Muscle of back (tissue), 3 donors: ENCODE measurements at regions not wholly inside any gene's neighbourhood (a gene's known extent, or its start where the extent isn't known, plus 50 kb on each side); places are given as distances from the start of the nearest gene placed in this dataset.
A peak's percentile ranks its signal among the peaks of the same experiment; 100 is the strongest.

Experiments
- DNase-seq, 3 donors: peaks; one replicate each; pipeline versions ENCODE4 v3.0.0 to v3.0.0-alpha.2; 2013

GRCh38 chr12:46451276-46452021, 78.9 kb upstream of the SLC38A2 start:
- DNase-seq: no peak

GRCh38 chr12:46450279-46450748, 77.7 kb upstream of the SLC38A2 start:
- DNase-seq: peak in 1 of 3 donors; percentile 28

DNA sequence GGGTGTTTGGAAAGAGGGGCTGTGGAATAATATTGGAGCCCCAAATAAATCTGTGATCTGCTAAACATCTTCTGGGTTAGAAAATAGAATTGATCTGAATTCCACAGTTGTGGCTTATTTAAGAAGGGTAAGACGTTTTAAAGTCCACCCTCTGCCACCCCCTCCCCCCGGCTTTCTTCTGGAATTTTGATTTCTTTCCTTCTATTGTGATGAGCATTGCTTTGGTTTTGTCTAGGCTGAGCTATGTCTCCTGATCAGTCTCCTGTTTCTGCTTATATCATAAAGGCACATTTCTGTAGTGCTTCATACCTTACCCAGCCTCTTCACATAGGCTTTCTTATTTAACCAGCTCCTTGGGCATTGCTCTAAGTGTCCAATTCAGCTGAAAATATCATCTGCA, 77.3 kb upstream of the SLC38A2 start:
- DNase-seq: no peak

GRCh38 chr12:46449316-46449715, 76.7 kb upstream of the SLC38A2 start:
- DNase-seq: no peak

DNA sequence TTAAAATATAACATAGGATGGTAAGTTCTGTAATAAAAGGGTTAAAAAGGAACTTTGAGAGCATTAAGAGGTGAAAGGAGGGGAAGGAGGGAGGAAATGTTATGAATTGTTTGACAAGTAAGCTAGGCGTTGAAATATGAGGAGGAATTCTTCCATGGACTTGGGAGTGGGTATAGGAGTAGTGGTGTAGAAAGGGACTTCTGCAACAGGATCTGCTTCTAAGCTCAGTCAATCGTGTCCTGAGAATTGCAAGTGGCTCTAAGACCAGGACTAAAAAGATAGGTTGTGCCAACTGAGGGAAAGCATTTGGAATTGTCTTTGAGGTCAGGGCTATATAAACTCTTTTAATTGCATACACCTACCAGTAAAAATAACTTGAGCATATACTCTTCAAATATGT, 74.1 kb upstream of the SLC38A2 start:
- DNase-seq: no peak

GRCh38 chr12:46445551-46446235, 73.1 kb upstream of the SLC38A2 start:
- DNase-seq: no peak

DNA sequence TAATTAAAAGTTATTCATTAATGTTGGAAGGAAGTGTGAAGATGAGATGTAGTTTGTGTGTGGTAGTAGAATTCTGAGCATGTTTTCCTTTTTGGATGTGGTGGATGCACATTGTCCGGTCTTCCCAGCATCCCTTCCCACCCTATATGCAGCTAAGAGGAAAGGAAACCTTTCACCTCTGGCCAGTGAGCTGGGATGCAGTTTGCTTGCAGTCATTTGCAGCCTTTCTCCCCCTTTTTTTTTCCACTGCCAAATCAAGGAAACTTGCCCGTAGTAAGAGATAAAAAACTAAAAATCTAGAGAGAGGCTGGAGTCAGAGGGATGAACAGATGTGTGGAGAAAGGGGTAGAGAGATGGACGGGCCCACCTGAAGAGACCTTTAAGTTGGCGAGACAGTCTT, 72.5 kb upstream of the SLC38A2 start:
- DNase-seq: no peak

DNA sequence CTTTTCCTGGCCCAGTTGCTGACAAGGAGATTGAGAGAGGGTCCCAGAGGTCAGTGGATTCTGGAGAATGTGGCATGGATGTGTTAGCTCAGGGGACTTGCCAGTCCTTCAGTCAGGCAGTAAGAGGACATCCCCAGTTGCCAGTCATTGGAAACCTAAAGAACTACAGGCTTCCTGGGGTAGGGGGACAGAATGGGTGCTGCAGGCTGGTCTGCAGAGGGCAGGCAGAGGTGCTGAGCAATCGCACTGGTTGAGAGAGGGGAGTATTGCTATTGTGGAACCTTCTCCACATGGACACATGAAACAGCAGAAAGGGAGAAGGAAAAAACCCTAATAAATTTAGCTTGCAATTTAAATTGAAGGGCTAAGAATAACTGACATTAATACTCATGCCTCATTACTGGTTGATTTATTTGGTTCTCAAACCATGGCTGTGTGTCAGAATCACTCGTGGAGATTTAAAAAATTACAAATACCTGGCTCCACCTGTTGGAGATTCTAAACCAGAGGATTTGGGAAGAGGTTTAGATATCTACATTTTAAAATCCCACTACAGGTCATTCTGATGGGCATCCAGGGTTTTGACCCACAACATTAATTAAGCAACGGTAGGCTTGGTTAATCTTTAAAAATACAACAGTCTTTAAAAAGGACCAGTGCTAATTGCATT, 71.2 kb upstream of the SLC38A2 start:
- DNase-seq: no peak

- no peak for DNase-seq
These were observed 70.2 kb upstream of the SLC38A2 start for GRCh38 chr12:46442738-46443137.

- DNase-seq: no peak
These were observed 69.7 kb upstream of the SLC38A2 start for GRCh38 chr12:46442239-46442638.

DNA sequence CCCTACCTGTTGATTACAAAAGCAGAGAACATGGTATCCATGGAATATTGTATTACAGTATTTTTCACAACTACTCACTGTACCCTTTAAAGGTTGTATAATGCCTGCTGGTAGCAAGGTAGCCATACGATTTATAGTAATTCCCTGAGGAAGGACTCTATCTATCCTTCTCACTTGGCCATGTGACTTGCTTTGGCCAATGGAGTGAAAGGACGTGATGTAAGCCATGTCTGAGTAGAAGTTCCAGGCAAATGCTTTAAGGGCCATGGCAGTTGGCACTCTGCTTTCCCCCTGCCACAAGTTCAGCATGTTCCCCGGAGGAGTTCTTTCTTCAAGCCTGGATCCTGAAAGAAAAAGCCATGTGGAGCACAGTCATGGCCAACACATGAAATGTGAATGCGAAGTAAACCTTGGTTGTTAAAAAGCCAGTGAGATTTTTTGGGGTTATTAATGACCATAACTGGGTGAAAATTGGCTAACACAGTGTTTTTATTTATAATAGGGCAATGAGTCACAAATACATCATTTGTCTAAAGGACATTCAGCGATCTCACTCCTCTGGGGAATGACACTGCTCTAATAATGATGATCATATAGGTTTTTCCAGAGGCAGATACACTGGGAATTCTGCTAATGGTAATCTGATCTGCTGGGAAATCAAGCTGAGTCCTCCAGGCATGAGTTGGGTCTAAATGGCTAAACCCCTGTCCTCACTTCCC, 67.4 kb upstream of the SLC38A2 start:
- DNase-seq: no peak

GRCh38 chr12:46438719-46439319, 66.2 kb upstream of the SLC38A2 start:
- no peak for DNase-seq

GRCh38 chr12:46438256-46438655, 65.7 kb upstream of the SLC38A2 start:
- DNase-seq: no peak

DNA sequence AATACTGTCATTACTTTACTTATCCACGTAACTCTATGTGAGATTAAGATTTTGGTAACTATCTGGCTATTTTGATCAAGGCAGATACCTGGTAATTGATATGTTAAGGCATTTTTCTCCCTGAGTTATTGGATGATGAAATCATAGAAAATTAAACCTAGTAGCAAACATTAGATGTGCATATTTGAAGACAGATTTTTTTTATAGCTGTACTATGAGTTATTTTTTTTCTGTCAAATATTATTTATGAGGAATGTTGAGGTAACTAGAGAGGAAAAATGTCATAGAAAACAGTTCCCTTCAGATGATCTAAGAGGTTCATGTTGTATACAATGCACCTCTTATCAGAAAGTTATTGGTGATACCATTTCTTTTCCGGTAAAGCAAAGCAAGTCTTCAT, 64.9 kb upstream of the SLC38A2 start:
- no peak for DNase-seq

DNA sequence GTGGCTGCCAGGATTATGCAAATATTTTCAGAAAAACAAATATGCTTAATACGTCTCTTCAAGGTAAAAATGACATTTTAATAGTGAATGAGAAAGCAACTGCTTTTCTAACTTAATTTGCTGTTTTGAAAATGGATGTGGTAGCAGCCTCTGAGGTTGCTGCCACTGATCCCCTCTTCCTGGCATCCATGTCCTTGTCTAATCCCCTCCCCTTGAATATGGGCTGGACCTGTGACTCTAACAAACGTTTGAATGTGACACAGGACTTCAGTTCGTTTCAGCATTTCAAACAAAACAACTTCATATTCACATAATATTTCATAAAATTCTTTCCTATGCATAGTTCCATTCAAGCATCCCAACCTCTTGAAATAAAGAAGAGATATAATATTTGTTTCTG, 64.2 kb upstream of the SLC38A2 start:
- no peak for DNase-seq

GRCh38 chr12:46435625-46436024, 63.1 kb upstream of the SLC38A2 start:
- DNase-seq: no peak

DNA sequence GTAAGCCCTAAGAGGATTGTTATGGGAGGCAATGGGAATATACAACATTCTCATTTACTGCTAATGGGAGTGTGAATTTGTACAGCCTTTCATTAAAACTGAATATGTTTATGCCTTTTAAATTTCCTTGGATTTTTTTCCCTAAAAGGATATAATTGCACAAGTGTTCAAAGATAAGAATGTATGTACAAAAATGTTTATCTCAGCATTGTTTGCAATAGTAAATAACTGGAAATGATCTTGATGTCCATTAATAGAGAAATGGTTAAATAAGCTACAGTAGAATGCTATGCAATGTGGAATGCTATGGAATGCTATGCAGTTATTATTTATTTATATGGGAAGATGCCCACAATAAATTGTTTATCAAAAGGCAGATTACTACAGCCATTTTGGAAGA, 62.5 kb upstream of the SLC38A2 start:
- no peak for DNase-seq

- no peak for DNase-seq
These were observed 61.3 kb upstream of the SLC38A2 start for GRCh38 chr12:46433829-46434228.

DNA sequence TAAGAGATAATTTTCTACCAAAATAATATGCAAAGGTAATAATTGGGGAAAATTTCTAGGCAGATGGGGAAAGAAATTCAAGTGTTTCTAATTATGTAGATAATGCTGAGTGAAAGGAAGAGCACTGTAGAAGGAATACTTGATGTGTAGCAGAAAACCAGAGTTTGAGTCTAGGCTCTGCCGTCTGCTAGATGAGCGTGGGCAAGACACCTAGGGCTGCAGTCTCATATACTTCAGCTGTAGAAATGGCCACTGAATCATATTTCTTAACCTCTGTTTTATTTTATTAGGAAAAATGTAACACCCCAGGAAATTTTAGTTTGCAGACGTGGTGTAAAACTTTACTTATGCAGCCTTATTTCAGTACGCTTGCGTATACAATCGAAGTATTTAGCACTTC, 59.8 kb upstream of the SLC38A2 start:
- DNase-seq: peak in 1 of 3 donors; percentile 19

GRCh38 chr12:46430340-46430948, 57.9 kb upstream of the SLC38A2 start:
- peak in 2 of 3 donors; percentile 39 to 67 for DNase-seq
